ENCODE measurements at regions not wholly inside any gene's neighbourhood (a gene's known extent, or its start where the extent isn't known, plus 50 kb on each side); places are given as distances from the start of the nearest gene placed in this dataset.

GRCh38 chr2:15796167-15796942 is 144.0 kb upstream of the MYCN start:
- DNase-seq, result no peak

GRCh38 chr2:15797231-15797938 is 143.0 kb upstream of the MYCN start:
- DNase-seq, result no peak

- DNase-seq, result no peak
Measured at GRCh38 chr2:15797939-15798281, 142.4 kb upstream of the MYCN start.

- DNase-seq, result no peak
Measured at GRCh38 chr2:15798701-15799431, 141.5 kb upstream of the MYCN start.

GRCh38 chr2:15799432-15799827 is 140.9 kb upstream of the MYCN start:
- peak; percentile 54 for DNase-seq

GRCh38 chr2:15800495-15801329 is 139.6 kb upstream of the MYCN start:
- no peak for DNase-seq

- DNase-seq, result no peak
Measured at GRCh38 chr2:15801439-15801838, 138.9 kb upstream of the MYCN start.

- no peak for DNase-seq
Measured at GRCh38 chr2:15801904-15802303, 138.4 kb upstream of the MYCN start.

- no peak for DNase-seq
Measured at GRCh38 chr2:15802657-15803542, 137.4 kb upstream of the MYCN start.

- DNase-seq, result no peak
Measured at GRCh38 chr2:15803543-15804245, 136.7 kb upstream of the MYCN start.

GRCh38 chr2:15804246-15804619 is 136.1 kb upstream of the MYCN start:
- no peak for DNase-seq

- no peak for DNase-seq
Measured at GRCh38 chr2:15804691-15805090, 135.7 kb upstream of the MYCN start.

GRCh38 chr2:15805206-15805605 is 135.1 kb upstream of the MYCN start:
- no peak for DNase-seq

- DNase-seq, result no peak
Measured at GRCh38 chr2:15805772-15806171, 134.6 kb upstream of the MYCN start.

GRCh38 chr2:15806801-15807417 is 133.4 kb upstream of the MYCN start:
- no peak for DNase-seq

GRCh38 chr2:15807418-15808203 is 132.7 kb upstream of the MYCN start:
- no peak for DNase-seq

- no peak for DNase-seq
Measured at GRCh38 chr2:15808204-15808910, 132.0 kb upstream of the MYCN start.

- DNase-seq, result no peak
Measured at GRCh38 chr2:15808944-15809343, 131.4 kb upstream of the MYCN start.

GRCh38 chr2:15809404-15809803 is 130.9 kb upstream of the MYCN start:
- DNase-seq, result no peak
